GM03348 (cell line): ENCODE measurements at regions not wholly inside any gene's neighbourhood (a gene's known extent, or its start where the extent isn't known, plus 50 kb on each side); places are given as distances from the start of the nearest gene placed in this dataset.

Source experiments
- DNase-seq: peaks from one replicate; pipeline ENCODE4 v3.0.0; 2012; ENCODE audit warnings: low spot score

DNA sequence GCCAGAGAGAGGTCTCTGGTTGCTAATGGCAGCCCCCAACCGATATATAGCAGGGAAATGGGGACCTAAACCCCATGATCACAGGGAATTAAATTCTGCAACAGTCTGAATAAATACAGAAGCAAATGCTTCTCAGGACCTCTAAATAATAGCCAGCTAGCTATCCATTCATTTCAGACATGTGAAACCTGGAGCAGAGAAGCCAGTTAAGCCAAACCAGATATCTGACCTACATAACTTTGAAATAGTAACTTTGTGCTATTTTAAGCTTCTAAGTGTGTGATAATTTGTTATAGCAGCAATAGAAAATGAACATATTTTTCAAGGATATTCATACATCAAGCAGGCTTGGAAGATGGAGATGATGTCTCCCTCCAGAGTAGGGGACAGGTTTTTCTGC, 1062.9 kb upstream of the CADM2 start:
- no peak for DNase-seq

- no peak for DNase-seq
Measured at GRCh38 chr3:83902787-83903533, 1055.8 kb upstream of the CADM2 start.

GRCh38 chr3:83913381-83913780, 1045.4 kb upstream of the CADM2 start:
- no peak for DNase-seq

DNA sequence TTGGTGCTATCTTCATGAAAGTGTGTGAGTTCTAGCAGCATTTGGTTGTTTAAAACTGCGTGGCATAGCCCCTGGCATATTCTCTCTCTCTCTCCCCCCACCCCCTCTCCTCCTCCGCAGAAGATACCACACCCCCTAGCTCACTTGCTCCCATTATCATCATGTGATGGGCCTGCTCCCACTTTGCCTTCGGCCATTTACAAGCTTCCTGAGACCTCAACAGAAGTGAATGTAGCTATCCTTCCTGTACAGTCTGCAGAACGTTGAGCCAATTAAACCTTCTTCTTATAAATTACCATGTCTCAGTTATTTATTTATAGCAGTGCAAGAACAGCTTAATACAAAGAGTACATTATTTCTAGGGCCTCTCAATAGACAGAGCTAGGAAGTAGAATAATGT, 1032.5 kb upstream of the CADM2 start:
- no peak for DNase-seq

GRCh38 chr3:83928391-83928790, 1030.4 kb upstream of the CADM2 start:
- DNase-seq = no peak

GRCh38 chr3:83928903-83929302, 1029.9 kb upstream of the CADM2 start:
- no peak for DNase-seq

DNA sequence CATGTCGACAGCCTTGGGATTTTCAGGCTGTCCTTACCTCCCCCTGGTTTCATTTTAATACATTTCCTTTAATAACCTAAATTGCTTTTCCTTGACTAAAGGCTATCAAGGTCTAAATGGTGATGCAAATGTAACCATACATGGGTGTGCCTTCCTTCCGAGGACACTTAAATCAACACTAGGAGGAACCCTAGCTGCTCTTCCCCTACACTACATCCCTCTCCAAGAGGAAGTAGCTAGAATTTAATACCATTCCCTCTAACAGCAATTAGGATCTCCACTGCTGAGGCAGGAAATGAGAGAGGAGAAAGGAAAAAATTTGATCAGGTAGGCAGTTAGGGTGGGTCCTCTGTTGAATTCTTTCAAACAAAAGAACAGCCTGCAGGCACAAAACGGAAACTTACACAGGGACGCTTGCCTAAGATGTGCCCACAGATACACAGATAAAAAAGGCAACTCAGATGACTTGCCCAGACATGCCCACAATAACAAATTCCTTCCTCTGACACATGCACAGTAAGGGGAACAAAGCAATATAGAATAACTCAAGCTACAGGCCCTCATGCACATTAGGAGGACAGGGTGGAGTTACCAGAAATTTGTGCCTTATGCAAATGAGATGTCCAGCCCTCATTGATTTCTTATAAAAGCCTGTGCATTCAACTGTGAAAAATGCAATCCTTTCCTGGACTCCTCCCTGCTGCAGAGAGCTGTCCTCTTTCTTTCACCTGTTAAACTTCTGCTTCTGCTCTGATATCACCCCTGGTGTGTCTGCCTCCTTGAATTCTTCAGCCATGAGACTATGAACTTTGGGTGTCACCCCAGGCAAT, 1024.4 kb upstream of the CADM2 start:
- DNase-seq = no peak

DNA sequence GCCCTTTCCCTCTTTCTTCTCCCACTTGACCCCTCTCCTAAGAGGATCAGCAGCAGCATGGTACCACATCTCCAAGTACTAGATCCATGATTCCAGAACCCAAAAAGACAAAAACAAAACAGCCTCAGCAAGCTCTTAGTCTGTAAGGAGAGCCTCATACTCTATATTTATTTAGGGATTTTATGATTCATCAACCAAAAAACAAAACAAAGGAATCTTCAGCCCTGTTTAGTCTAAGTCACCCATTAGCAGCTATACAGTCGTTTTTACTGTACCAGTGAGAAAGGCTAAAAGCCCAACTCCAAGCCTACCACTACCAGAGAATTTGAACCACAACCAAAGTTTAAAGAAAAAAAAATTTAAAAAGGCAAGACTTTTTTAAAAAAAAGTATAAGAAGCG, 1020.3 kb upstream of the CADM2 start:
- no peak for DNase-seq

DNA sequence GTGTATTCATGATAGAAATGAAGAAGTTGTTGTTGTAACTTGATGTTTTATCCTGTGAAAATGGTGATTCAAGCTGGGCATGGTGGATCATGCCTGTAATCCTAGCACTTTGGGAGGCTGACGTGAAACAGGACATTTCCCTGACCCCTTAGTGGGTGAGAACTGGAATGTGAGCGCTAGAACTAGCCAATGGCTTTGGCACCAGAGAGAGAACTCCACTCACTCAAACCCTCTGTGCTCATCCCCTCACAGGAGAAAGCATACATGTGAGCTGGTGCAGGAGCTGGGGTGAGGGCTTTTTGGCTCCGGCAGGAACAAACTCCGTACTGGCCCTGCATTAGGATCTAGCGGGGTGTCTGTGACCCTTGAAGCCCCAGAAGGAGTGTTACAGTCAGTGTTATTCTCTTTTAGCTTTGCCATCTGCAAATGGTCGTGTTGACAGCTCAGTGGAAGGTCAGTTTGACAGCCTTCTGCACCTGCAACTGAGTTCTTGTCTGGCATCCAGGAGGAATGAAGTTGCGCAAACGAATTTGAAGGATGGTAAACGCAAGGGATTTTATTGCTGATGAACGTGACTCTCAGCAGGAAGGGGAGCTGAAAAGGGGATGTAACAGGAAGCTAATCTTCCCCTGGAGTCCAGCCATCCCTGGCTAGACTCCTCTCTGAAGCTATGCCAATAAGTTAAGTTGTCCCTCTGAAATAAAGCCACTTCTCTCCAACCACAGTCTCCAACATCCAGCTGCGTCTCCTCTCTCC, 1016.6 kb upstream of the CADM2 start:
- DNase-seq = no peak

DNA sequence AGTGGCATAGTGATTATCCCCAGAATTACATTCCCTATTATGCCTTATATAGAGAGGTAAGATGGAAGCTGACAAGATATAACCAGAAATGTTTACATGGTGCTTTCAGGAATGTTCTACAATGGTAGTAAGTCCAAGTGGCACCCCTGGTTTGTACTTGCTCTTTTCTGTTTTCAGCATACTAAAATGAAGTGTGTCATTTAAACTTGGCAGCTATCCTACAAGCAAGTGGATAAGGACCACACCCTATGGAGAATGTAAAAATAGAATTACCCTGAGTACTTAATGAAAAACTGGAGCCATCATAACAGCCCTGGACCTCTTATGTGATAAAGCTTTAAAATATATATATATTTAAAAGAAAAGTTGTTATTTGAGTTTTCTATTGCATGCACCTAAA, 1012.7 kb upstream of the CADM2 start:
- no peak for DNase-seq

DNA sequence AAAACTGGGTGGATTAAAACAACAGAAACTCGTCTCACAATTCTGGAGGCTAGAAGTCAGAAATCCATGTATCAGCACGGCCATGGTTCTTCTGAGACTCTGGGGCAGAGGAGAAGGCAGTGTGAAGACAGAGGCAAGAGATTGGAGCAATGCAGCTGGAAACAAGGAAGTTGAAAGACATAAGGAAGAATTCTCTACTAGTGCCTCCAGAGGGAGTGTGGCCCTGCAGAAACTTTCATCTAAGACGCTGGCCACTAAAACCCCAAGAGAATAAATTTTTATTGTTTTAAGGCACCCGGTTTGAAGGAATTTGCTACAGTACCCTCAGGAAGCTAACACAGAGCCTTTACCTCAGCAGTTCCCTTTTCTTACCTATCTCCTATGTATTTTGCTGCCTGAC, 1012.2 kb upstream of the CADM2 start:
- no peak for DNase-seq

DNA sequence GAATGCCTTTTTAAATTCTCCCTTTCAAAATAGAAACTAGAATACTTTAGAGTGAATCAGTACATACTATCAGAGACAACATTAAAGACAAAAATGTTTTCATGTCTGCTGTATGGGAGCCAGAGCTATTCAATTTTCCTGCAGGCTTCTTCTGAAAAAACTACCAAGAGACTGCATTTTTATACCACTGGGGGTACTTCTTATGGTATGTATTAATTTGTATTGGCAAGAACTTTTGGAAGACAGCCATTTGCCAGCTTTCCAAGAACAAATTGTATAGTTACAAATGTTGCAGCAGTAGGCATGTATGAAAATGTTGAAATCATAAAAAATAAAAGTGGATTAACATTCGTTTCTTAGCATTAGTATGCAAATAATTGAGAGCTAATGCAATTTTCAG, 1010.0 kb upstream of the CADM2 start:
- no peak for DNase-seq

DNA sequence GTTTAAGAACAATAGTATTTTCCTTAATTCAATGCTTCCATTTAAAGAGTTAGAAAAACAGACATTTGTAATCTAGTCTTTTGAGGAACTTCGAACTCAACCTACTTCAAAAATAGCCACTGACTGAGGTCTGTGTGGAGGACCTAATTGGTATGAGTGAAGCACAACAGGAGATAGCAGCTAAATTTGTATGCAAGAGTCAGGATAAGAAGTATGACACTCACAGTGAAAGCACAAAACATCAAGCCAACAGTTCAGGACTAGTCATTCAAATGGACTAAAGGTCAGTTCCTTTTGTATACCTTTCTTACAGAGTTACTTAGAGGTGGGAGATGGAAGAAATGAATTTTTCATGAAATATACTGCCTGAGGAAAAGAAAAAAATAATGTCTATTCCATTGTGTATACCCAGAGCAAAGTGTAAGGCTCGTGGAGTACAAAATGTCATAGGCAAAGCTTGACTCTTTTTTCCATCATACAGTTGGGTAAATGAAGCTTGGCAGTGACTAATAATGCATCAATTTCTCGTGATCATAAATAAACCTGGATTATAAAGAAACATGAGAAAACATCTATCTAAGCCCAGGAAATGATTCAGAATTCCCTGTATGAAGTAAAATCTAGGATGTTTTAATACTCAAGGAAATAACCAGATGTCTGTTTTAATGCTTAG, 1005.2 kb upstream of the CADM2 start:
- no peak for DNase-seq

GRCh38 chr3:83956431-83956830, 1002.4 kb upstream of the CADM2 start:
- no peak for DNase-seq

DNA sequence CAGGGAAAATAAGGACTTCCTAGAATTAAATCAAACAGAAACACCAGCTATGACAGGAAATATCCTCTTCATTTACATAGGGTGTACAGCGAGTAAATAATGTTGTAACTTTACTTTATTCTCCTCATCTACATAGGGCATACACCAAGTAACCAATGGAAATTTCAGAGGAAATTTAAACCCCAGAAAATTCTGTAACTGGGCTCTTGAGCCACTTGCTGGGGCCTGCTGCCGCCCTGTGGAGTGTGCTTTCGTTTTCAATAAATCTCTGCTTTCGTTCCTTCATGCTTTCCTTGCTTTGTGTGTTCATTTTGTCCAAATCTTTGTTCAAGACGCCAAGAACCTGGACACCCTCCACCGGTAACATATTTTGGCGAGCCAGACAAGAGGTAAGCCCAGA, 990.4 kb upstream of the CADM2 start:
- no peak for DNase-seq

DNA sequence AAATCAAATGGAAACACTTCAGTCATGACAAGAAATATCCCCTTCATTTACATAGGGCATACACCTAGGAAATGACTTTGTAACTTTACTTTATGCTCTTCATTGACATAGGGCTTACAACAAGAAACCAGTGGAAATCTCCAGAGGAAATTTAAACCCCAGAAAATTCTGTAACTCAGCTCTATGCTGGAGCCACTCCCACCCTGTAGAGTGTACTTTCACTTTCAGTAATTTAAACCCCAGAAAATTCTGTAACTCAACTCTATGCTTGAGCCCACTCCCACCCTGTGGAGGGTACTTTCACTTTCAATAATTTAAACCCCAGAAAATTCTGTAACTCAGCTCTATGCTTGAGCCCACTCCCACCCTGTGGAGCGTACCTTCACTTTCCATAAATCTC, 987.1 kb upstream of the CADM2 start:
- no peak for DNase-seq

DNA sequence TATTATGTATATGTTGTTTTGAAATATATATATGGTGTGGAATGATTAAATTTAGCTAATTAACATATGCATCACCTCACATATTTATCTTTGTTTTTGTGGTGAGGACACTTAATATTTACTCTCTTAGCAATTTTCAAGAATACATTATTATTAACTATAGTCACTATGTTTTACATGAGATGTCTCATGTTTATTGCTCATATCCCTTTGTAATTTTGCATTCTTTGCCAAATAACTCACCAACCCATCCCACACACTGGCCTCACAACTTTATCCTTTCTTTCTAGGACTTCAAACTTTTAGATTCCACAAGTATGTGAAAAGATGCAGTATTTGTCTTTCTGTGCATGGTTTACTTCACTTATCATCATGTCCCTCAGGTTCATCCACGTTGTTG, 950.2 kb upstream of the CADM2 start:
- DNase-seq = no peak

GRCh38 chr3:84023842-84024241, 934.9 kb upstream of the CADM2 start:
- DNase-seq = no peak

DNA sequence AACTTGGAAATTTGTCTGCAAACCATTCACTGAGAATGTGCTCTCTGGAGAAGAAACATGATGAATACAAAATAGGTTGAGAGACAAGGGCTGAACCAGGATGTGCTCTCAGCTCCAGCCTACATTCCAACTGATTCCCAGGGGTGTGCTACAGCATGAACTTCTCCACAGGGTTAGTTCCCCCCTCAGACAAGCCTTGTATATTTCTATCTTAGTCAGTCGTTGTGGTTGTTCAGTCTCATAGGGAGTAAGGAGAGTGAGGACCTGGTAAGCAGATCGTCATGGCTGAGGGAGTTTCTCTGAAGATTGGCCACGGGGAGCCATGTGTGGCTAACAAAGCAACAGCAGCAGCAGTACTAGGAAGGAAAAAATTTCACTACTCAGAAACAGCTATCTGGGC, 919.7 kb upstream of the CADM2 start:
- no peak for DNase-seq

GRCh38 chr3:84042399-84043106, 916.2 kb upstream of the CADM2 start:
- DNase-seq = no peak

DNA sequence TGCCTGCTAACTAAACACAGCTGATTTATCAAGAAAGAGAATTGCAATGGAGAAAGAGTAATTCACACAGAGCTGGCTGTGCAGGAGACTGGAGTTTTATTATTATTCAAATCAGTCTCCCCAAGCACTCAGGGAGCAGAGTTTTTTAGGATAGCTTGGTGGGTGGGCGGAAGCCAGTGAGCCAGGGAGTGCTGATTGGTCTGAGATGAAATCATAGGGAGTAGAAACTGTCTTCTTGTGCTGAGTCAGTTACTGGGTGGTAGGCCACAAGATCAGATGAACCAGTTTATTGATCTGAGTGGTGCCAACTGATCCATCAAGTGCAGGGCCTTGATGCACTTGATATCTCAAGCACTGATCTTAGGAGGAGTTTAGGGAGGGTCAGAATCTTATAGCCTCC, 891.9 kb upstream of the CADM2 start:
- no peak for DNase-seq

GRCh38 chr3:84073664-84074063, 885.1 kb upstream of the CADM2 start:
- DNase-seq = no peak
